Stimulated activated CD4-positive, alpha-beta T cell treated with anti-CD3 and anti-CD28 coated beads, Interleukin-2, amount 100 ng/mL, for 48 hours (primary cell): ENCODE measurements at regions not wholly inside any gene's neighbourhood (a gene's known extent, or its start where the extent isn't known, plus 50 kb on each side); places are given as distances from the start of the nearest gene placed in this dataset.
"Not testable (repeated sequence)": the region's sequence is repeated elsewhere in the genome, so short reads cannot be mapped to it uniquely, and the experiment has no call there.

Source experiments
- DNase-seq, 2 donors: peaks; one replicate each; pipeline ENCODE4 v3.0.0-alpha.2; 2020

- DNase-seq, result no peak
Measured at GRCh38 chr4:62510228-62510627, 1310.1 kb downstream of the ADGRL3 start.

- DNase-seq, result no peak
Measured at GRCh38 chr4:62500296-62500695, 1300.2 kb downstream of the ADGRL3 start.

GRCh38 chr4:62495032-62495431 lies 1294.9 kb downstream of the ADGRL3 start:
- DNase-seq, result no peak

GRCh38 chr4:62491756-62492155 lies 1291.6 kb downstream of the ADGRL3 start:
- not testable (repeated sequence) for DNase-seq

DNA sequence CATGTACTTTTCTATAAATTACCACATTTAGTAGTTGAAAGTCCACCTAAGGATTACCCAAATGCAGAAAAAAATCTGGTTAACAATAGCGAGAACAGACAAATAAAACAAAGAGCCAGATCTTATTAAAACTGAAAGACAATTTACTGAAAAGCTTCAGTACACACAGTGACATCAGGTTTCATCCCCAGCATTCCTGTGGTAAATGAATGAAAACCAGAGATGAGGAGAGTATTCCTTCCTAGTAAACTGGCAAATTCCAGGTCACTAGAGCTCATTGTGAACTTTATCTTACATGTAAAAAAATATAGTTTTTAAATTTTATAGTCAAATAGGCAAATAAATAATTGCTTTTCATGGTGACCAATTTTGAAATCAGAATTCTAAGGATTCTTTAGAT lies 1290.5 kb downstream of the ADGRL3 start:
- no peak for DNase-seq

- DNase-seq, result no peak
Measured at GRCh38 chr4:62487016-62487415, 1286.9 kb downstream of the ADGRL3 start.

DNA sequence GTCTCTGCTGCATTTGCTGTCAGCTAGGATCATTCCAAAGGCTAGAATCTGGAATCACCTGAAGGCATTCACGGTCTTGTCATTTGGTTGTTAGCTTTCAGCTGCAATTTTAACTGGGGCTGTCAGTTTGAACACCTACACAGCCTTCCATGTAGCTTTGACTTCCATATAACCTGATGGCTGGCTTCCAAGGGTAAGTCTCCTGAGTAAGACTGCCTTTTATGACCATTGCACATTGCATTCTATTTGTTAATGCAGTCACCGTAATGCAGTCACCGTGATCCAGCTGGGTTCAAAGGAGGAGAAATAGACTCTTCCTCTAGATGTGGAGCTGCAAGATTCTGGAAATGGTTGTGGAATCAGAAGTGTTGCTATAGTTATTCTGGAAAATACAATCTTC lies 1284.2 kb downstream of the ADGRL3 start:
- no peak for DNase-seq

GRCh38 chr4:62482355-62482754 lies 1282.2 kb downstream of the ADGRL3 start:
- DNase-seq, result no peak

DNA sequence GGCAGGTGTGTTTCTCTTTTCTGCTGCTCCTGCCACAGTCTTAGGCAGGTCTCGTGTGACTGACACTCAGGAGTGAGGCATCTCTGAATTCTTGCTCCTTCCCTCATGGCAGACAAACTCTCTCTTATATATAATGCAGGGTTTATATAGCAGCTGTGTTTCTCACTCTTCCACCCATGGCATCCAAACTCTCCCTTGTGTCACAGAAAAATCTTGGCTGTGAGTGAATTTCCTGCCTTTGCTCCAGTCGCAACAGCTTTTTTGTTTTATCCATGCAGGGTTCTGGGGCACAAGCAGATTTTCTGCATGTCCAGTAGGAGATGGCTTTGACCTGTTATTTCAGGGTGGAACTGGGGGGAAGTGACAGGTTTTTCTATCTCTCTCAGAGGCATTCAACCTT lies 1275.5 kb downstream of the ADGRL3 start:
- no peak for DNase-seq

- DNase-seq, result no peak
Measured at GRCh38 chr4:62474802-62475201, 1274.7 kb downstream of the ADGRL3 start.

GRCh38 chr4:62471021-62471420 lies 1270.9 kb downstream of the ADGRL3 start:
- no peak for DNase-seq

- no peak for DNase-seq
Measured at GRCh38 chr4:62470421-62470983, 1270.4 kb downstream of the ADGRL3 start.

DNA sequence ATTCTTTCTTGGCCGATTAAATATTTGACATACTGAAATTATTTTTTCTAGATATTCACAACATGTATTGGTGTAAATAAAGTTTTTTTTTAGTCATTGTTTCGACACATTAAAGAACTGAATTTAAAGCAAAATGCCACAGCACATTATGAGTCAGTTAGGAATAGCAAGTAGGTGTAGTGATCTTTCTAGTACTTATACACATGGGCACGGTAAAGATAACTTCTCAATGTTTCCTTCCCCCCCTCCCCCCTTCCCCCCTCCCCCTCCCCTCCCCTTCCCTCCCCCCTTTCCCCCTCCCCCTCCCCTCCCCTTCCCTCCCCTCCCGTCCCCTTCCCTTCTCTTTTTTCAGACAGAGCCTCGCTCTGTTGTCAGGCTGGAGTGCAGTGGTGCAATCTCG lies 1269.9 kb downstream of the ADGRL3 start:
- DNase-seq, result no peak

DNA sequence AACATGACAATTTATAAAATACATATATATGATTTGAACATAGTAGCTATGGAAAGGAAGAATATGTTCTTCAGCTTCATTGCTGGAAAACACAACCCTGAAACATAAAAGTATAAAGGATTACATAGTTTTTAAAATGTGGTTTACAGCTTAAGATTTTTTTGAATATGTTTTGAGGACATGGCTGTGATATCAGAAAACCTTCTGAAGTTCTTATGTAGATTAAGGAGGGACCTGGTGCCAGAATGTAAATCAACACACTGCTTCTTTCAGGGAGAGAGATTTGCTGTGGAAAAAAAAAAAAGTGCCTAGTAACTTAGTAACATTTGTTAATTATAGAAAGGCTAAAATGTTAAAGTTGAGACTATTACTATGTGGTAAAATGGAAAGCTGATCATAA lies 1261.8 kb downstream of the ADGRL3 start:
- no peak for DNase-seq

DNA sequence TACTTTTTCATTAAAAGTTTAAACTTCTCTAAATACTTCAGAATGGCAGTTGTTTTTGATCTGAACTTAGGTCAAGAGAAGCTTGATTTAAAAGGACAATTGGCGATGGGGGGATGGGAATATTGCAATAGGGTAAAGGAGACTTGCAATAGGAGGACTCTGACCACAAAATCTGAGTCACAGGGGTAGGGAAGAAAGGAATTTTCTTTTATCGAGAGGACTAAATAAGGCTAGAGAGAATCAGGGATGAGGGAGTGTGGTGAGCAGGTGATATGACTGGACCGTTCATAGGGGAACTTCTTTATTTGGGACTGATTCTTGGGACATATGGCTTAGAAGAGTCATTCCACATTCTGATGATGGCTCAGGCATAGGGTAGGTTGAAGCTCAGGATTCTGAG lies 1260.2 kb downstream of the ADGRL3 start:
- DNase-seq, result no peak

DNA sequence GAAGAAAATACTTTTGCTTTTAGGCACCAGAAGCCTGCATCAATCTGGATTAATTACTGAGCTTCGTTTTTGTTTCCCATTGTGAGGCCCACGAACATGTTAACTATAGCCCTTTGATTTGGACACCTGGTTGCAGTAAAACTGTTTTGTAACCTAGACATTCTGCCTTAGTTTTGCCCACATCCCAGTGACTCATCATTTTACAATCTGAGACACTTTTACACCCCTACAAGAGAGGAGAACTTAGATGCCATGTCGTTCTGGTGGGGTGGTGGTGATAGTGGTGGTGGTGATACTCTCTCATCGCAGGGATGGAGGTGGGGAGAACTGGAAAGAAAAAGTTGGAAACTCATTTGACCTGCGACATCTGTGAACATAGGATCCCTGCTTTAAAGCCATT lies 1257.2 kb downstream of the ADGRL3 start:
- DNase-seq, result no peak

GRCh38 chr4:62455871-62456270 lies 1255.7 kb downstream of the ADGRL3 start:
- DNase-seq, result no peak

GRCh38 chr4:62454535-62454934 lies 1254.4 kb downstream of the ADGRL3 start:
- DNase-seq, result no peak

- DNase-seq, result no peak
Measured at GRCh38 chr4:62450740-62451139, 1250.6 kb downstream of the ADGRL3 start.

DNA sequence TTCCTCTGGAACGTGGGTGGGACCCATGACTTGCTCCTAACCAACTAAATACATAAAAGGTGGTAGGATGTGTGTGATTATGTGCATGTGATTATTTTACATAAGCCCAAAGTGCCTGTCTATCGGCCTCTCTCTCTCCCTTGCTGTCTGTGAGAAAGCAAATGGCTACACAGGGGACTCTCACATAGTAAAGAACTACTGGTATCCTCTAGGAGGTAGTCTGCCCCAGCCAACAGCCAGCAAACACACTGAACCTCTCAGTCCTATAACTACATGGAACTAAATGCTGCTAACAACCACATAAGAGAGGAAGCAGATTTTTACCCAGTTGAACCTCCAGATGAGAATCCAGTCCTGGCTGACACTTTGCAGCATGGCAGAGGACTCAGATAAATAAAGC lies 1249.4 kb downstream of the ADGRL3 start:
- no peak for DNase-seq

DNA sequence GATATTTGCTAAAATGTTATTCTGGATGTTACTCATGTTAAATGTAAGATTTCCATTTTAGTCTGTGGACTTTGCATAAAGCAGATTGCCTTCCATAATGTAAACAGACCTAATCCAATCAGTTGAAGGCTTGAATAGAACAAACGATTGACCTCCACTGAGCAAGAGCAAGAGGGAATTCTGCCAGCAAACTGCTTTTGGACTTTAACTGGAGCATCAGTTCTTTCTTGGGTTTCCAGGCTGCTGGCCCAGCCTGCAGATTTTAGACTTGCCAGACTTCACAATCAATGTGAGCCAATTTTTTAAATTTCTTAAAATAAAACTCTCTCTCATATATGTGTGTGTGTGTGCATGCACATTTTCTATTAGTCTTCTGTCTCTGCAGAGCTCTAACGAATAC lies 1248.8 kb downstream of the ADGRL3 start:
- DNase-seq, result no peak

DNA sequence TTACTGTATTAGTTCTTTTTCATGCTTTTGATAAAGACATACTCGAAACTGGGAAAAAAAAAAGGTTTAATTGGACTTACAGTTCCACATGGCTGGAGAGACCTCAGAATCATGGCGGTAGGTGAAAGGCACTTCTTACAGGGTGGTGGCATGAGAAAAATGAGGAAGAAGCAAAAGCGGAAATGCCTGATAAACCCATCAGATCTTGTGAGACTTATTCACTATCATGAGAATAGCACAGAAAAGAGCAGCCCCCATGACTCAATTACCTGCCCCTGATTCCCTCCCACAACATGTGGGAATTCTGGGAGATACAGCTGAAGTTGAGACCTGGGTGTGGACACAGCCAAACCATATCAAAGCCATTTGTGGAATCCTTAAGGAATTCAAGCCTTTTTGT lies 1238.9 kb downstream of the ADGRL3 start:
- DNase-seq, result no peak

- DNase-seq, result no peak
Measured at GRCh38 chr4:62434921-62435320, 1234.8 kb downstream of the ADGRL3 start.

GRCh38 chr4:62431513-62432231 lies 1231.5 kb downstream of the ADGRL3 start:
- DNase-seq, result not testable (repeated sequence)

GRCh38 chr4:62429297-62429696 lies 1229.2 kb downstream of the ADGRL3 start:
- DNase-seq, result no peak
